GM19395 (cell line): ENCODE measurements at regions not wholly inside any gene's neighbourhood (a gene's known extent, or its start where the extent isn't known, plus 50 kb on each side); places are given as distances from the start of the nearest gene placed in this dataset.

Experiments
- ATAC-seq: cut with Tn5 transposase; IDR thresholded peaks from one replicate; pipeline ENCODE4 v1.9.1; 2021; ENCODE audit warnings: mild to moderate bottlenecking, moderate library complexity; ENCODE audit not compliant: unreplicated experiment

DNA sequence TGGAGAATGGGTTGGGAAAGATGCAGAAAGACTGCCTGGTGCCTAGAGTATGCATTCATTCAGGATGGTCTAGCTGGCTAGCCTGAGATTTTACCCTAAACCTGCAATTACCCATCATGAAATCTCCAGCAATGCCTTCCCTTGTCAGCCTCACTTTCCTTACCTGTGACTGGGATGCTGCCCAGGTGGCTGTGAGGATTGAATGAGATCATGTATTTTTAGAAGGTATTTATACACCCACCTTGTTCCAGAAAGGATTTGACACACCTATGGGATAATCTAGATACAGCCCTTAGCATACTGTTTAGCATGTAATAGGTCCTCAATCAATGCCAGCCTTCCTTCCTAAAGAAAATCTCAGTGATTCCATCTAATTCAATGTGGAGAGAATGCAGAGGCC is 561.4 kb downstream of the CDK5RAP2 start:
- no peak for ATAC-seq

GRCh38 chr9:120018037-120018436 is 561.9 kb downstream of the CDK5RAP2 start:
- no peak for ATAC-seq

DNA sequence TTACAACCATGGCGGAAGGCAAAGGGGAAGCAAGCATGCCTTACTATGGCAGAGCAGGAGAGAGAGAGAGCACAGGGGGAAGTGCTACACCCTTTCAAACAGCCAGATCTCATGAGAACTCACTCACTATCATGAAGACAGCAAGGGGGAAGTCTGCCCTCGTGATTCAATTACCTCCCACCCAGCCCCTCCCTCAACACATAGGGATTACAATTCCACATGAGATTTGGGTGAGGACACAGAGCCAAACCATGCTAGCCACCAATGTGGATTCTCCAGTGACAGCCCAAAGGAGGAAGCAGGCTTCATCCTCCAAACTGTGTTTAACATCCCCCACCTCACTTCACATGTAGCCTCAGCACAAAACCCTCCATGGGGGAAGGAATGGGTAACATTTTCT is 563.7 kb downstream of the CDK5RAP2 start:
- ATAC-seq, result no peak

DNA sequence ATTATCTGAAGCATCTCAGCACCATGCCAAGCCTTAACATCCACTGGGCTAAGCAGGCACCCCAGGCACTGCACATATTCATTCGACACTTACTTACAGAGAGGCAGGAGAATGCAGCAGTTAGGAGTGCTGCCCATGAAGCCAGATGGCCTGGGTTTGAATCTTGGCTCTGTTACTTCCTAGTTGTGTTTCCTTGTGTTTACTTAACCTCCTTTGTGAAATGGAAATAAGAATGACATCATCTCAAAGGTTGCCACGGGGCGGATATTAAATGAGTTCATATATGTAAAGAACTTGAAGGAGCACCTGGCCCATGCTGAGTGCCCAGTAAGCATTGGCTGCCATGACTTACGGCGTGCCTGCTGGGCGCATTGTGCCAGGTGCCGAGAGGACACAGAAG is 565.2 kb downstream of the CDK5RAP2 start:
- ATAC-seq, result no peak

- no peak for ATAC-seq
These were observed 570.1 kb downstream of the CDK5RAP2 start for GRCh38 chr9:120009856-120010255.

DNA sequence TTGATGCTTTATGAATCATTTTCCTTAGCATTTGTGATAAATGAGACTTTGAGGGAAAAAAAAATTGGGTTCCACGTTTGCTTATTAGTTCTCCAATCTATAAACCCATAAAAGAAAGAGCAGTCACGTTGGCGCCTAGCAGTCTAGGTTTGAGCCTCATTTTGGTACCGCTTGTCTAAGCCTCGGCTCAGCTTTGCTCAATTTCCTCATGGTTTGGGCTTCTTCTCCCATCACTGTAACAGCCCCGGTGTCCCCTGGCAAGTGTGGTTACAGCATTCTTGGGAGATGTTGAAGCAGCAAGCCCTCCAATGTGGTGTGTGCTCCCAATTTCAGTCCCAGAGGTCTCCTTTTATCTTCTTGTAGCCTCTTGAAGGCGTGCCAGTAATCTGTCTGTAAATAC is 578.4 kb downstream of the CDK5RAP2 start:
- no peak for ATAC-seq

GRCh38 chr9:119998614-119999013 is 581.4 kb downstream of the CDK5RAP2 start:
- ATAC-seq, result no peak

GRCh38 chr9:119991797-119992196 is 588.2 kb downstream of the CDK5RAP2 start:
- ATAC-seq, result no peak

DNA sequence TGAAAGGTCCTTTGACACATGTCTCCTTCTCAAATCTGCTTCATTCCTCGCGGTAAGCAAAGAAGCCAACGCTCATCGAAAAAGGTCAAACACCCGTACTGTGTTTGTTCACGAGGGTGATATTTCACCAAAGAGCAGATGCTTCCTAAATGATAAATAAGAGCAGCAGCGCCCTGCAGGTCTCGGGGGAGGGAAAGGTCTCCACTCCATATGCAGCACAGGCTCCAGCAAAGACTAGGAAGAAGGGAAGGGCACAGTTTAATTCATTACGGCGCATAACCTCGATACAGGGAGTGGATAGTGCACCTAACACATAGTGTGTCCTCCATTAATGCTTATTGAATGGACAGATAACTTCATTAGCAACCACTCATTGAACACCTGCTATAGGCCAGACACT is 593.3 kb downstream of the CDK5RAP2 start:
- ATAC-seq, result no peak

DNA sequence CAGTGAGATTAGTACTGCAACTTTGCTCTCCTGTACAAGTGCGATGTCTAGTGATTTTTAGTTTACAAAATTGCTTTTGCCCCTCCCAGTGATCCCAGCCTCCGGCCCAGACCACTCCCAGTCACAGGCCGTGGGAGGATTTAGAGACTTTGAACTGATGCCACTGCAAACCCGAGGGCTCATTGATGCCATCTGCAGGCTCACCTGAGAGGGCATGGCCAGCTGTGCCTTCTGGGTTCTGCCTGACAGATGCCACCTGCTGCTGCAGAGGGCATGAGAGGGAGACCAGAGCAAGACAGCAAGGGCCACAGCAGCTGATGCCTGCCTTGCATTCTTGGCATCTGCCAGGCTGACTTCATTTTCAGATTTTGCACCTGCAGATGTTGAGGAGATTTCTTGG is 593.8 kb downstream of the CDK5RAP2 start:
- no peak for ATAC-seq

DNA sequence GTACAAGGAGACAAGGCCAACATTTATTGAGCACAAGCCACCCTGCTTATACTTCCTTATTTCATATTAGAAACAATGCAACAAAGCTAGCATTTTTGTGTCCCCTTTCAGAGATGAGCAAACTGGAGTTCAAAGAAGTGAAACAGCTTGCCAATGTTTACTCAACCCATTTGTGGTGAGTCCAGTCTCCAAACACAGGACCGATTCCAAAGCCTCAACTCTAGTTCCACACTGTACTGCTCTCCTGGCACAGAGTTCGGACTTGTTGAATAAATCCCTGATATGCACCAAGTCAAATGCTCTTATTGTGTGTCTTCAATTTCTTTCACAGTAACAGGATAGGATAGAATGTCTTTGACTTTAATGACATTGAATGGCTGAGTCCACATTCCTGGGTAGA is 604.8 kb upstream of the BRINP1 start:
- no peak for ATAC-seq

DNA sequence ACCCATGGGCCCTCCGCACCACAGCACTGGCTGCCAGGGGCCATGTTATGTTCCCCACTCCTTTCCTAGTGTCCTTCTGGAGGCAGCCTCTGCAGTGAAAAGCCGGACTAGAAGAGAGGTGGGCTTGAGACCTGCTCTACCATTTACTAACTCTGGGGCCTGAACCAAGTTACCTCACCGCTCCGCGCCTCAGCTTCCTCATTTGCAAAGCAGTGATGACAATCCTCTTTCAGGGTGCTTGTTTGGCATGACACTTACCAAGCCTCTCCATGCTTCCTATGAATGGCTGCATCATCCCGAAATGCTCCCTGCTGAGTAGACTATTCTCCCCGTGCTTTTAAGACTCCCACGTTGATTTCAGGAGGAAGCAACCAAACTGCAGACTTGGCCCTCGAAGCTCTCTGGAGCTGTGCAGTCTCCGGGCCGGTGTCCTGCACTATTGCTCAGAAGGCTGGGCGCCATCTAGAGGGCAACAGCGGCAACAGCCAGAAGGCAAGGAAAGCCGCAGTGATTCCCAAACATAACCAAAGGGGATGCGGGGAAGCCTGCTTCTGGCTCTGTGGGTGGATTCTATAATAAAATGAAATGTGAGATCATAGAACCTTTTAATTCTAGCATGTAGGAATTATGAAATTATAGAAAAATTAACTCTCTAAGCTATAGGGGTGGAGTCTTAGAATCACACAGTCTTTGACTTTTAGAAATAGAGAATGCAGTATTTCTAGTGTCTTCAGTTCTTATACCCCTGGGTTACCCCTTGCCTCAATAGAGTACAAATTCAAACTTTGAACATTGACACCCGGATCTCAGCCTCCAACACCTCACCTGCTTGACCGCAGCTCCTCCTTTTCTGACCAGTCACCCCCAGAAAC is 599.8 kb upstream of the BRINP1 start:
- peak; percentile 91 for ATAC-seq

DNA sequence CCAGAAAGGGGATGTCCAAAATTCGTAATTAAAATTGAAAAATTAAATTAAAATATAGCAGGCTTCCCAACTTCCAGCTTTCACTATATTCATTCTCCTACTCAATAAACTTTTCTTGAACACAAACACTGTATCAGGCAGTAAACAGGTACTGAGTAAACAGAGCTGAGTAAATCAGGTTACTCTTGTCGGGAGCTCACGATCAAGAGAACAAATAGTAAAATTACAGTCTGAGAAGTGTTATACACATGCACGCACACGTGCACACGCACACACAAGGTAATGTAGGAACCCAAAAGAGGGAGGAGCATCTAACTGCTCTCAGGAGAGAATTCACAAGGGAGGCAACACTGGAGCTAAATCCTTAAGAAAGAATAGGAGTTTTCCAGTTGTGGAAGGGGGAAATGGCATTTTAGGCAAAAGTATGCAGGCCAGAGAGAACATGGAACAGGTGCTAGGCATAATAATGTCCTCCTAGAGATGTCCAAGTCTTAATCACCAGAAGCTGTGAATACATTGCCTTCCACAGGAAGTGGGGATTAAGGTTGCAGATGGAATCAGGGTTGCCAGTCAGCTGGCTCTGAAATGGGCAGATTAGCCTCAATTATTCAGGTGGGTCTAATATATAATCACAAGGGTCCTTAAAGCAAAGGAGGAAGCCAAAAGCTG is 598.8 kb upstream of the BRINP1 start:
- no peak for ATAC-seq

DNA sequence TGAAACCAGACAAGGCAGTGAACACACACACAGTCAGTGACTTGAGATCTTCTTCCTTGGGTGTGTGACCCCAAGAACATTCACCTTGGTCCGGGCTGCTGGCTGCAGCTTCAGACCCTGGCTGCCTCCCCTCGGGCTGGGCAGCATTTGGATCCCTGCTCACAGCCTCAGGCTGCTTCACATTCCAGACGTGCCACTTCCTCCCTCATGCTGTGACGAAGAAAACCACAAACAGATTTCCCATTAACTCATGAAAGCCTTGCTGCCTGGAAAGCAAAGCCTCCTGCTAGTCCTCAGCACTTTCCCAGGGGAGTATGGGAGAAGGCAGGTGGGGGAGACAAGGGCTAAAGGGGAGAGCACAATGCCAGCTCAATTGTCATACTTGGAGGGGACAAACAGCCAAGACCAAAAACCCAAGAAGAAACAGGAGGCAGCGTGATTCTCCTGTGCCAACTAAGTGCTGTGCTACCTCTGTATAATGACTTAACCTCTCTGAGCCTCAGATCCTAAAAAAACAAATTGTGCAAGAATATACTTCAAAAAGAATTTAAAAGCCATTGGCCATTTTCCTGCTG is 594.6 kb upstream of the BRINP1 start:
- no peak for ATAC-seq

DNA sequence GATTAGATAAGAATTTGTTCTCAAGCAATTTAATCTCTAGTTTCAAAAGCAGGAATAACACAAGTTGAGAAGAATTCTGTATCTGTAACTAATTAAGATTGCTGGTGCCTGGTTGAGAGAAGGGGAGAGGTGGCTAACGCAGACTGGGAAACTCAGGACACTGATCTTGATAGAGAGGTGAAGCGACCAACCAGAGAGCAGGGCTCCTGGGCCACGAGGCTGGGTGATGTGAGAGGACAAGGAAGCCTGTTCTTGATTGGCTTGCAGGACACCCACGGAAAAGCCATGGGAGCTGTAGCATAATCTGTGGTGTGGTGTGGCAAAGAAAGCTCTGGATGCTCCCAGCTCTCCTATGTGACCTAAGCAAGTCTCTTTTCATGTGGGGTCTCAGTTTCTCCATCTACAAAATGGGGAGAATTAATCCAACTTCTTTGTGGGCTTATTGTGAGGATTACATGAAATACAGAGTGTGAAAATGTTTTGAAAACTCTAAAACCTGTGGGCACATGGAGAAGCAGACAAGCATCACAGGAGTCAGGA is 594.1 kb upstream of the BRINP1 start:
- ATAC-seq, result no peak

- no peak for ATAC-seq
These were observed 592.7 kb upstream of the BRINP1 start for GRCh38 chr9:119961774-119962424.

DNA sequence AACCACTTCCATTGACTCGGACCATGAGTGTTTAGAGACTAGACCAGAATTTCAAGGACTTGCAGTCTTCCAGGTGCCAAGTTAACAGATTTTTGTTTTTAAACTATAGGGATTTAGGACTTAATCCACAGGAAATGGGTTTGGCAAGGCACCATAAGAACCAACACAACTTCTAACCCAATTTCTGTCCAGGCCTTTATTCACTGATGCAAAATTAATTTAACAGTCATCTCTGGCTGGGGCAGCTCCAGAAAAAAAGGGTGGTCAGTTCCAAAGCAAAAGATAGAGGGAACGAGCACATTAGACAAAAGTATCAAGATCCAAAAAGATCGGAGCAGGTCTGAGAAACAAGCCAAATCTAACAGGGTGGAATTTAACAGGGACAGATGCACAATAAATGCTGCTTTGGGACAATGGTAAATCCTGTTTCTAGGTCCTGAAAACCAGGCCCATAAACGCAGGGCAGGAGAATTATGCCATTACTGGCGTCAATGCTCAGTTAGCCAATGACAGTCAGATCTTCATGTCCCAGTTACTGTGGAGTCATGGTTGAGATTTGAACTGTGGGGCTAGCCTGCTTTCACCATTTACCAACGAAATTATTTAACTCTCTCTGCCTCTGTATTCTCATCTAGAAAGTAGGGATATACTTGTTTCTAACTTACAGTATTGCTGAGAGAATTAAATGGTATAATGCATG is 590.8 kb upstream of the BRINP1 start:
- no peak for ATAC-seq

- no peak for ATAC-seq
These were observed 586.9 kb upstream of the BRINP1 start for GRCh38 chr9:119956111-119956510.

DNA sequence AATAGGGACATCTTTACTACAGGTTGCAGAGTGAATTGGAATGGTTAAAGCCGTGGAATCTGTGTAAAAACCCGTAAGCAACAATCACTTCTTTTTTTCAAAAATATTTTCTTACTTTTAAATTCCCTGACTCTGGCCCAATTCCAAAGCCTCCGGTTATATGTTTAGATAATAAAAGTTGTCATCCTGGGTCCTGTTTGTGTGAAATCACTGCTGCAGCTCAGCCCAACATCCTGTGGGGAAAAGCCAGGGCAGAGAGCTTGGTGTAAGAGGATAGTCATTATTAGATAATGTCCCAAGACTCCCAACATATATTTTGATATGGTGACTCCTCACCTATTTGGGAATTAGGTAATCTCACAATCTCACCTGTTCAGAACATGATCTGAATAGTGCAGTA is 586.0 kb upstream of the BRINP1 start:
- no peak for ATAC-seq

GRCh38 chr9:119951591-119951990 is 582.4 kb upstream of the BRINP1 start:
- no peak for ATAC-seq

- ATAC-seq, result no peak
These were observed 581.9 kb upstream of the BRINP1 start for GRCh38 chr9:119951090-119951489.
